ENCODE measurements at regions not wholly inside any gene's neighbourhood (a gene's known extent, or its start where the extent isn't known, plus 50 kb on each side); places are given as distances from the start of the nearest gene placed in this dataset.

GRCh38 chr9:78692871-78693270 lies 395.9 kb downstream of the PSAT1 start:
- BruUV-seq (replicated peaks), result no TSS peak
- TF ChIP-seq CTCF (IDR thresholded peaks at IDR 0.05; ENCODE audit: unreplicated experiment), result no peak
- H3K4me1 Mint-ChIP-seq (ENCODE audit: low read depth, unreplicated experiment), result no peaks in the 10 kb centered on the region
- CTCF ChIA-PET, result no interaction called here
- no peak overlapping the region for H3K4me3 Mint-ChIP-seq (ENCODE audit: low read depth, unreplicated experiment)
- no peak overlapping the region for H3K27ac Mint-ChIP-seq (ENCODE audit: unreplicated experiment)
- no peaks in the 10 kb centered on the region for H3K27me3 Mint-ChIP-seq (ENCODE audit: unreplicated experiment)
- no peaks in the 10 kb centered on the region for H3K36me3 Mint-ChIP-seq (ENCODE audit: insufficient read depth, unreplicated experiment)
- DNase-seq, result no peak
- peaks cover 5% of the 10 kb centered on the region for H3K9me3 Mint-ChIP-seq (ENCODE audit: low read depth, unreplicated experiment)
- intact Hi-C loops (cut with micrococcal nuclease; ENCODE audit: unreplicated experiment), result no loop called here

- CTCF ChIA-PET, result interaction anchor here (0.7 kb wide), 1 partner anchor 27 kb away, joined by 3 read pairs; no protein-coding TSS in a partner anchor
- Mint-ChIP-seq H3K36me3 (ENCODE audit: insufficient read depth, unreplicated experiment) (no peaks in the 10 kb centered on the region), H3K27ac (ENCODE audit: unreplicated experiment) (no peak overlapping the region), H3K27me3 (ENCODE audit: unreplicated experiment) (no peaks in the 10 kb centered on the region), H3K9me3 (ENCODE audit: low read depth, unreplicated experiment) (peaks cover 5% of the 10 kb centered on the region), H3K4me3 (ENCODE audit: low read depth, unreplicated experiment) (no peak overlapping the region), H3K4me1 (ENCODE audit: low read depth, unreplicated experiment) (no peaks in the 10 kb centered on the region)
- no TSS peak for BruUV-seq (replicated peaks)
- no peak for TF ChIP-seq CTCF (IDR thresholded peaks at IDR 0.05; ENCODE audit: unreplicated experiment)
- no peak for DNase-seq
- intact Hi-C loops (cut with micrococcal nuclease; ENCODE audit: unreplicated experiment), result no loop called here
Measured at GRCh38 chr9:78694974-78695373, 398.0 kb downstream of the PSAT1 start.

- no peak for TF ChIP-seq CTCF (IDR thresholded peaks at IDR 0.05; ENCODE audit: unreplicated experiment)
- H3K4me3 Mint-ChIP-seq (ENCODE audit: low read depth, unreplicated experiment), result no peak overlapping the region
- H3K27me3 Mint-ChIP-seq (ENCODE audit: unreplicated experiment), result no peaks in the 10 kb centered on the region
- H3K27ac Mint-ChIP-seq (ENCODE audit: unreplicated experiment), result no peak overlapping the region
- no peak for DNase-seq
- BruUV-seq (replicated peaks), result no TSS peak
- intact Hi-C loops (cut with micrococcal nuclease; ENCODE audit: unreplicated experiment), result no loop called here
- H3K4me1 Mint-ChIP-seq (ENCODE audit: low read depth, unreplicated experiment), result no peaks in the 10 kb centered on the region
- peaks cover 5% of the 10 kb centered on the region for H3K9me3 Mint-ChIP-seq (ENCODE audit: low read depth, unreplicated experiment)
- no peaks in the 10 kb centered on the region for H3K36me3 Mint-ChIP-seq (ENCODE audit: insufficient read depth, unreplicated experiment)
- CTCF ChIA-PET, result no interaction called here
Measured at GRCh38 chr9:78695519-78695918, 398.6 kb downstream of the PSAT1 start.

GRCh38 chr9:78697618-78698017 lies 400.7 kb downstream of the PSAT1 start:
- no peak overlapping the region for H3K27ac Mint-ChIP-seq (ENCODE audit: unreplicated experiment)
- CTCF ChIA-PET, result no interaction called here

More at GRCh38 chr9:78697618-78698017, 400.7 kb downstream of the PSAT1 start:
- DNase-seq, result no peak
- no peak for TF ChIP-seq CTCF (IDR thresholded peaks at IDR 0.05; ENCODE audit: unreplicated experiment)
- intact Hi-C loops (cut with micrococcal nuclease; ENCODE audit: unreplicated experiment), result no loop called here
- no peaks in the 10 kb centered on the region for H3K36me3 Mint-ChIP-seq (ENCODE audit: insufficient read depth, unreplicated experiment)
- no peak overlapping the region for H3K4me3 Mint-ChIP-seq (ENCODE audit: low read depth, unreplicated experiment)
- no TSS peak for BruUV-seq (replicated peaks)
- no peaks in the 10 kb centered on the region for H3K27me3 Mint-ChIP-seq (ENCODE audit: unreplicated experiment)
- H3K4me1 Mint-ChIP-seq (ENCODE audit: low read depth, unreplicated experiment), result no peaks in the 10 kb centered on the region
- H3K9me3 Mint-ChIP-seq (ENCODE audit: low read depth, unreplicated experiment), result peaks cover 4% of the 10 kb centered on the region
